IPS-15b (cell line): ENCODE measurements at regions not wholly inside any gene's neighbourhood (a gene's known extent, or its start where the extent isn't known, plus 50 kb on each side); places are given as distances from the start of the nearest gene placed in this dataset.

Experiments used
- H3K27me3 ChIP-seq: one replicate; pipeline ENCODE4 v1.6.1; 2013; ENCODE audit warnings: low read length; ENCODE audit not compliant: control insufficient read depth, insufficient read depth
- H3K36me3 ChIP-seq: one replicate; pipeline ENCODE4 v1.6.1; 2013; ENCODE audit warnings: low read length; ENCODE audit not compliant: control insufficient read depth, insufficient read depth
- H3K4me1 ChIP-seq: one replicate; pipeline ENCODE4 v1.6.1; 2013; ENCODE audit warnings: mild to moderate bottlenecking, low read length; ENCODE audit not compliant: control insufficient read depth, insufficient read depth
- H3K4me3 ChIP-seq: one replicate; pipeline ENCODE4 v1.5.1; 2013; ENCODE audit warnings: low read depth, low read length
- H3K9ac ChIP-seq: one replicate; pipeline ENCODE4 v1.6.1; 2013; ENCODE audit warnings: low read depth, mild to moderate bottlenecking, low read length
- H3K9me3 ChIP-seq: one replicate; pipeline ENCODE4 v1.6.1; 2013; ENCODE audit warnings: mild to moderate bottlenecking, low read length; ENCODE audit not compliant: control insufficient read depth, insufficient read depth

- Histone ChIP-seq H3K9me3 (no peaks in the 10 kb centered on the region), H3K27me3 (no peaks in the 10 kb centered on the region), H3K4me1 (no peaks in the 10 kb centered on the region), H3K9ac (no peak overlapping the region), H3K4me3 (no peak overlapping the region), H3K36me3 (no peaks in the 10 kb centered on the region)
Observed at GRCh38 chr1:221816899-221817298, 75.0 kb upstream of the DUSP10 start.

GRCh38 chr1:221815660-221816059 lies 73.8 kb upstream of the DUSP10 start:
- H3K4me3 ChIP-seq: no peak overlapping the region
- H3K36me3 ChIP-seq: no peaks in the 10 kb centered on the region
- H3K9ac ChIP-seq: no peak overlapping the region
- no peaks in the 10 kb centered on the region for H3K9me3 ChIP-seq
- no peaks in the 10 kb centered on the region for H3K27me3 ChIP-seq
- no peaks in the 10 kb centered on the region for H3K4me1 ChIP-seq

GRCh38 chr1:221813887-221814286 lies 72.0 kb upstream of the DUSP10 start:
- H3K27me3 ChIP-seq: no peaks in the 10 kb centered on the region
- H3K9me3 ChIP-seq: no peaks in the 10 kb centered on the region
- H3K4me1 ChIP-seq: no peaks in the 10 kb centered on the region
- no peak overlapping the region for H3K9ac ChIP-seq
- no peaks in the 10 kb centered on the region for H3K36me3 ChIP-seq
- no peak overlapping the region for H3K4me3 ChIP-seq

GRCh38 chr1:221812905-221813597 lies 71.2 kb upstream of the DUSP10 start:
- Histone ChIP-seq H3K9me3 (no peaks in the 10 kb centered on the region), H3K27me3 (no peaks in the 10 kb centered on the region), H3K4me1 (no peaks in the 10 kb centered on the region), H3K36me3 (no peaks in the 10 kb centered on the region), H3K9ac (no peak overlapping the region), H3K4me3 (no peak overlapping the region)

- Histone ChIP-seq H3K9me3 (no peaks in the 10 kb centered on the region), H3K27me3 (no peaks in the 10 kb centered on the region), H3K9ac (no peak overlapping the region), H3K4me1 (no peaks in the 10 kb centered on the region), H3K36me3 (no peaks in the 10 kb centered on the region), H3K4me3 (no peak overlapping the region)
Observed at GRCh38 chr1:221812088-221812752, 70.3 kb upstream of the DUSP10 start.

- Histone ChIP-seq H3K4me1 (no peaks in the 10 kb centered on the region), H3K27me3 (no peaks in the 10 kb centered on the region), H3K9me3 (no peaks in the 10 kb centered on the region), H3K9ac (no peak overlapping the region), H3K4me3 (no peak overlapping the region), H3K36me3 (no peaks in the 10 kb centered on the region)
Observed at GRCh38 chr1:221810406-221810805, 68.5 kb upstream of the DUSP10 start.

GRCh38 chr1:221809091-221810029 lies 67.5 kb upstream of the DUSP10 start:
- Histone ChIP-seq H3K4me1 (no peaks in the 10 kb centered on the region), H3K9ac (no peak overlapping the region), H3K27me3 (no peaks in the 10 kb centered on the region), H3K9me3 (no peaks in the 10 kb centered on the region), H3K4me3 (no peak overlapping the region), H3K36me3 (no peaks in the 10 kb centered on the region)

GRCh38 chr1:221806984-221807383 lies 65.1 kb upstream of the DUSP10 start:
- no peak overlapping the region for H3K4me3 ChIP-seq
- H3K9ac ChIP-seq: no peak overlapping the region
- H3K9me3 ChIP-seq: no peaks in the 10 kb centered on the region
- no peaks in the 10 kb centered on the region for H3K27me3 ChIP-seq
- no peaks in the 10 kb centered on the region for H3K4me1 ChIP-seq
- H3K36me3 ChIP-seq: no peaks in the 10 kb centered on the region

- Histone ChIP-seq H3K4me3 (no peak overlapping the region), H3K9me3 (no peaks in the 10 kb centered on the region), H3K36me3 (no peaks in the 10 kb centered on the region), H3K9ac (no peak overlapping the region), H3K27me3 (no peaks in the 10 kb centered on the region), H3K4me1 (no peaks in the 10 kb centered on the region)
Observed at GRCh38 chr1:221806236-221806635, 64.3 kb upstream of the DUSP10 start.

- Histone ChIP-seq H3K27me3 (no peaks in the 10 kb centered on the region), H3K4me1 (no peaks in the 10 kb centered on the region), H3K9ac (no peak overlapping the region), H3K9me3 (no peaks in the 10 kb centered on the region), H3K4me3 (no peak overlapping the region), H3K36me3 (no peaks in the 10 kb centered on the region)
Observed at GRCh38 chr1:221805121-221805520, 63.2 kb upstream of the DUSP10 start.

GRCh38 chr1:221804303-221804702 lies 62.4 kb upstream of the DUSP10 start:
- no peaks in the 10 kb centered on the region for H3K36me3 ChIP-seq
- H3K9ac ChIP-seq: no peak overlapping the region
- no peaks in the 10 kb centered on the region for H3K4me1 ChIP-seq

More at GRCh38 chr1:221804303-221804702, 62.4 kb upstream of the DUSP10 start:
- no peaks in the 10 kb centered on the region for H3K27me3 ChIP-seq
- no peak overlapping the region for H3K4me3 ChIP-seq
- no peaks in the 10 kb centered on the region for H3K9me3 ChIP-seq
